HEK293T (cell line): ENCODE measurements at regions not wholly inside any gene's neighbourhood (a gene's known extent, or its start where the extent isn't known, plus 50 kb on each side); places are given as distances from the start of the nearest gene placed in this dataset.
"Not testable (repeated sequence)": the region's sequence is repeated elsewhere in the genome, so short reads cannot be mapped to it uniquely, and the experiment has no call there.

ENCODE experiments used
- ARNT ChIP-seq: fragments of 450-650 bp; IDR thresholded peaks from 2 replicates; pipeline ENCODE4 v1.6.1; 2017; ENCODE audit warnings: mild to moderate bottlenecking
- BHLHE40 ChIP-seq: fragments of 450-650 bp; IDR thresholded peaks from 2 replicates; pipeline ENCODE4 v1.6.1; 2016; ENCODE audit warnings: mild to moderate bottlenecking, moderate library complexity, borderline replicate concordance
- ELF4 ChIP-seq: fragments of 450-650 bp; IDR thresholded peaks from 2 replicates; pipeline ENCODE4 v1.6.1; 2017; ENCODE audit warnings: antibody characterized with exemption
- FOXK2 ChIP-seq: fragments of 450-650 bp; IDR thresholded peaks from 2 replicates; pipeline ENCODE4 v1.6.1; 2016; ENCODE audit warnings: mild to moderate bottlenecking
- FOXM1 ChIP-seq: fragments of 450-650 bp; IDR thresholded peaks from 2 replicates; pipeline ENCODE4 v1.6.1; 2017; ENCODE audit warnings: mild to moderate bottlenecking, borderline replicate concordance
- L3MBTL2 ChIP-seq: fragments of 450-650 bp; conservative IDR thresholded peaks from 2 replicates; pipeline ENCODE4 v1.6.1; 2016; ENCODE audit warnings: mild to moderate bottlenecking
- LEF1 ChIP-seq: fragments of 450-650 bp; IDR thresholded peaks from 2 replicates; pipeline ENCODE4 v1.6.1; 2017; ENCODE audit warnings: mild to moderate bottlenecking, borderline replicate concordance
- NFRKB ChIP-seq: fragments of 450-650 bp; IDR thresholded peaks from 2 replicates; pipeline ENCODE4 v1.6.1; 2016; ENCODE audit warnings: mild to moderate bottlenecking, moderate library complexity
- PKNOX1 ChIP-seq: fragments of 450-650 bp; IDR thresholded peaks from 2 replicates; pipeline ENCODE4 v1.6.1; 2016
- SP1 ChIP-seq: fragments of 450-650 bp; IDR thresholded peaks from 2 replicates; pipeline ENCODE4 v1.6.1; 2017
- SUZ12 ChIP-seq: fragments of 450-650 bp; IDR thresholded peaks from 2 replicates; pipeline ENCODE4 v1.6.1; 2016; ENCODE audit warnings: mild to moderate bottlenecking
- TARDBP ChIP-seq: fragments of 450-650 bp; IDR thresholded peaks from 2 replicates; pipeline ENCODE4 v1.6.1; 2016
- ZNF384 ChIP-seq: fragments of 450-650 bp; IDR thresholded peaks from 2 replicates; pipeline ENCODE4 v1.6.1; 2016

GRCh38 chr5:20942603-20943002 is 954.6 kb upstream of the CDH18 start:
- TF ChIP-seq ARNT, FOXM1, SP1, PKNOX1, FOXK2, SUZ12, ELF4, NFRKB, L3MBTL2, TARDBP, LEF1, BHLHE40, ZNF384: not testable (repeated sequence)
